ENCODE measurements at regions not wholly inside any gene's neighbourhood (a gene's known extent, or its start where the extent isn't known, plus 50 kb on each side); places are given as distances from the start of the nearest gene placed in this dataset.

- ATAC-seq (no peak), DNase-seq (no peak)
- TF ChIP-seq, protein P1, sequence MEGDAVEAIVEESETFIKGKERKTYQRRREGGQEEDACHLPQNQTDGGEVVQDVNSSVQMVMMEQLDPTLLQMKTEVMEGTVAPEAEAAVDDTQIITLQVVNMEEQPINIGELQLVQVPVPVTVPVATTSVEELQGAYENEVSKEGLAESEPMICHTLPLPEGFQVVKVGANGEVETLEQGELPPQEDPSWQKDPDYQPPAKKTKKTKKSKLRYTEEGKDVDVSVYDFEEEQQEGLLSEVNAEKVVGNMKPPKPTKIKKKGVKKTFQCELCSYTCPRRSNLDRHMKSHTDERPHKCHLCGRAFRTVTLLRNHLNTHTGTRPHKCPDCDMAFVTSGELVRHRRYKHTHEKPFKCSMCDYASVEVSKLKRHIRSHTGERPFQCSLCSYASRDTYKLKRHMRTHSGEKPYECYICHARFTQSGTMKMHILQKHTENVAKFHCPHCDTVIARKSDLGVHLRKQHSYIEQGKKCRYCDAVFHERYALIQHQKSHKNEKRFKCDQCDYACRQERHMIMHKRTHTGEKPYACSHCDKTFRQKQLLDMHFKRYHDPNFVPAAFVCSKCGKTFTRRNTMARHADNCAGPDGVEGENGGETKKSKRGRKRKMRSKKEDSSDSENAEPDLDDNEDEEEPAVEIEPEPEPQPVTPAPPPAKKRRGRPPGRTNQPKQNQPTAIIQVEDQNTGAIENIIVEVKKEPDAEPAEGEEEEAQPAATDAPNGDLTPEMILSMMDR (IDR thresholded peaks at IDR 0.05) = no peak
- H3K27ac ChIP-seq = no peak overlapping the region
- intact Hi-C loops (cut with DNase I) = no loop called here
- no peaks in the 10 kb centered on the region for H3K9me3 ChIP-seq
- H3K4me1 ChIP-seq = peaks cover 0 to 18% of the 10 kb centered on the region in 2 donors
- no peaks in the 10 kb centered on the region for H3K27me3 ChIP-seq
- no peaks in the 10 kb centered on the region for H3K36me3 ChIP-seq
- H3K4me3 ChIP-seq = no peak overlapping the region
These were observed 126.9 kb upstream of the TRIB2 start for GRCh38 chr2:12589802-12590320.

- no peak for DNase-seq
- TF ChIP-seq, protein P1 (IDR thresholded peaks at IDR 0.05) = no peak
- Histone ChIP-seq H3K4me3 (no peak overlapping the region), H3K36me3 (no peaks in the 10 kb centered on the region), H3K27ac (no peak overlapping the region), H3K27me3 (no peaks in the 10 kb centered on the region), H3K9me3 (no peaks in the 10 kb centered on the region), H3K4me1 (peaks cover 0 to 17% of the 10 kb centered on the region in 2 donors)
- intact Hi-C loops (cut with DNase I) = no loop called here
- ATAC-seq = peak; percentile 13
These were observed 124.4 kb upstream of the TRIB2 start for GRCh38 chr2:12592296-12592695.

DNA sequence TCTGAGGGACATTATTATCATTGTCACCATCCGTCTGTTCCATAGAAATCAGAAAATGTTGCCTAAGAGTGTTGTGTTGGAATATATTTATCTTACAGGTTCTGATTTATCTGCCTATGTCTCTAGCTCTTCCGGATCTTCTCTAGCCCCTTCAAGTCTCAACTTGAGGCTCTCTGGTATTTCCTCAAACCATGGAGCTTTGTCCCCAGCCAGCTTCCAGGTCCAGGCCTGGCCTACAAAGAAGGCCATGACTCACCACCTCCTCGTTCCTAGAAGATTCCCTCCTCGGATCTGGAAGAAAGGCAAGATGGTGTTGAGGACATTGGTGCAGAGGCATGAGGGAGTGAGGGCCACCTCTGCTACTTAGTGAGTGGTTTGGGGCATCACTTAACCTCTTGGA is 122.1 kb upstream of the TRIB2 start:
- no peak overlapping the region for H3K4me3 ChIP-seq
- no peaks in the 10 kb centered on the region for H3K4me1 ChIP-seq
- H3K36me3 ChIP-seq = no peaks in the 10 kb centered on the region
- intact Hi-C loops (cut with DNase I) = no loop called here
- ATAC-seq (no peak), DNase-seq (no peak)
- H3K9me3 ChIP-seq = no peaks in the 10 kb centered on the region
- H3K27ac ChIP-seq = no peak overlapping the region
- no peaks in the 10 kb centered on the region for H3K27me3 ChIP-seq
- TF ChIP-seq, protein P1 (IDR thresholded peaks at IDR 0.05) = no peak

GRCh38 chr2:12596771-12597170 is 120.0 kb upstream of the TRIB2 start:
- Histone ChIP-seq H3K4me1 (no peaks in the 10 kb centered on the region), H3K36me3 (no peaks in the 10 kb centered on the region), H3K9me3 (no peaks in the 10 kb centered on the region), H3K27ac (no peak overlapping the region), H3K4me3 (no peak overlapping the region), H3K27me3 (no peaks in the 10 kb centered on the region)
- TF ChIP-seq, protein P1 (IDR thresholded peaks at IDR 0.05) = no peak
- DNase-seq = no peak
- intact Hi-C loops (cut with DNase I) = no loop called here
- no peak for ATAC-seq

GRCh38 chr2:12597610-12598009 is 119.1 kb upstream of the TRIB2 start:
- ATAC-seq (no peak), DNase-seq (no peak)
- H3K27ac ChIP-seq = no peak overlapping the region
- no peak overlapping the region for H3K4me3 ChIP-seq
- no peaks in the 10 kb centered on the region for H3K4me1 ChIP-seq
- H3K9me3 ChIP-seq = no peaks in the 10 kb centered on the region
- TF ChIP-seq, protein P1 (IDR thresholded peaks at IDR 0.05) = no peak
- H3K27me3 ChIP-seq = no peaks in the 10 kb centered on the region
- intact Hi-C loops (cut with DNase I) = no loop called here
- no peaks in the 10 kb centered on the region for H3K36me3 ChIP-seq

All from left lung (tissue), 4 donors.